PC-9 (cell line): ENCODE measurements at regions not wholly inside any gene's neighbourhood (a gene's known extent, or its start where the extent isn't known, plus 50 kb on each side); places are given as distances from the start of the nearest gene placed in this dataset.
"Not testable (repeated sequence)": the region's sequence is repeated elsewhere in the genome, so short reads cannot be mapped to it uniquely, and the experiment has no call there.

Source experiments
- BruUV-seq: library from RNA; stranded (reverse); fragments of 400-500 nt; replicated peaks from 2 replicates; lab custom pipeline; 2021; lab: Mats Ljungman, UMichigan
- CTCF ChIA-PET: fragments of 300-600 bp; sonication (Branson Sonifier 250); formaldehyde crosslinking; loops from one replicate; lab custom pipeline; 2022; ENCODE audit warnings: antibody characterized with exemption; lab: Charles Lee
- POLR2A ChIA-PET: fragments of 300-600 bp; sonication (Branson Sonifier 250); formaldehyde crosslinking; loops from one replicate; lab custom pipeline; 2022; ENCODE audit warnings: antibody characterized with exemption; ENCODE audit not compliant: unreplicated experiment; lab: Charles Lee
- DNase-seq, 2 experiments: peaks; one replicate each; pipeline versions ENCODE4 v3.0.0 to v3.0.0-alpha.2; 2015 to 2022; ENCODE audit warnings: mixed read lengths in 1 of 2
- H2AFZ ChIP-seq: fragments of 200-600 bp; sonication (generic); 2 replicates; pipeline ENCODE4 v1.8.1; 2017; ENCODE audit warnings: antibody characterized with exemption
- H3F3A ChIP-seq: fragments of 200-600 bp; sonication (generic); 2 replicates; pipeline ENCODE4 v1.8.1; 2017; ENCODE audit warnings: antibody characterized with exemption, mild to moderate bottlenecking, low read depth; ENCODE audit not compliant: insufficient read depth
- H3K27ac ChIP-seq: fragments of 200-600 bp; sonication (generic); 2 replicates; pipeline ENCODE4 v1.6.1; 2016; ENCODE audit warnings: mixed run types
- H3K27me3 ChIP-seq: fragments of 200-600 bp; sonication (generic); 2 replicates; pipeline ENCODE4 v1.6.1; 2016; ENCODE audit warnings: low read depth, mixed run types; ENCODE audit not compliant: insufficient read depth
- H3K36me3 ChIP-seq: fragments of 200-600 bp; sonication (generic); 2 replicates; pipeline ENCODE4 v1.6.1; 2016; ENCODE audit warnings: low read depth, mixed run types
- H3K4me1 ChIP-seq: fragments of 200-600 bp; sonication (generic); replicated peaks from 2 replicates; pipeline ENCODE4 v1.6.1; 2016; ENCODE audit warnings: mixed run types; ENCODE audit not compliant: insufficient read depth
- H3K4me2 ChIP-seq: fragments of 200-600 bp; sonication (generic); 2 replicates; pipeline ENCODE4 v1.6.1; 2017; ENCODE audit warnings: mixed run types
- H3K4me3 ChIP-seq: fragments of 200-600 bp; sonication (generic); 2 replicates; pipeline ENCODE4 v1.6.1; 2016; ENCODE audit warnings: mixed run types
- H3K79me2 ChIP-seq: fragments of 200-600 bp; sonication (generic); 2 replicates; pipeline ENCODE4 v1.6.1; 2017; ENCODE audit warnings: low read depth, mixed run types
- H3K9me2 ChIP-seq: fragments of 200-600 bp; sonication (generic); 2 replicates; pipeline ENCODE4 v1.8.1; 2017; ENCODE audit warnings: mild to moderate bottlenecking; ENCODE audit not compliant: insufficient read depth
- H3K9me3 ChIP-seq: fragments of 200-600 bp; sonication (generic); 2 replicates; pipeline ENCODE4 v1.8.1; 2016; ENCODE audit warnings: low read depth; ENCODE audit not compliant: insufficient read depth
- H4K20me1 ChIP-seq: fragments of 200-600 bp; sonication (generic); 2 replicates; pipeline ENCODE4 v1.8.1; 2017; ENCODE audit not compliant: insufficient read depth
- CTCF ChIP-seq: fragments of 200-600 bp; sonication (generic); conservative IDR thresholded peaks from 2 replicates; pipeline ENCODE4 v1.6.1; 2017; ENCODE audit warnings: mixed run types, antibody characterized with exemption, mild to moderate bottlenecking, moderate library complexity
- EZH2 ChIP-seq: fragments of 200-600 bp; sonication (generic); IDR thresholded peaks from 2 replicates; pipeline ENCODE4 v1.8.0; 2017; ENCODE audit warnings: antibody characterized with exemption, low read depth
- intact Hi-C: fragments of 100-400 bp; cut with micrococcal nuclease; formaldehyde crosslinking; loops from one replicate; pipeline ENCODE4 v1.10.0; 2022; ENCODE audit not compliant: unreplicated experiment

- no peaks in the 10 kb centered on the region for H3K79me2 ChIP-seq
- H3K36me3 ChIP-seq, result no peaks in the 10 kb centered on the region
- intact Hi-C loops, result no loop called here
- H3F3A ChIP-seq, result no peaks in the 10 kb centered on the region
- DNase-seq, result no peak
- no peak overlapping the region for H2AFZ ChIP-seq
- H3K4me2 ChIP-seq, result no peak overlapping the region
- no peaks in the 10 kb centered on the region for H4K20me1 ChIP-seq
- no peak overlapping the region for H3K27ac ChIP-seq
- POLR2A ChIA-PET, result no interaction called here
- H3K9me3 ChIP-seq, result no peaks in the 10 kb centered on the region; the same call in 1 of the 2 replicates
- H3K9me2 ChIP-seq, result no peaks in the 10 kb centered on the region
- CTCF ChIA-PET, result no interaction called here
- BruUV-seq, result no TSS peak
- H3K27me3 ChIP-seq, result no peaks in the 10 kb centered on the region
- no peaks in the 10 kb centered on the region for H3K4me1 ChIP-seq
- no peak for TF ChIP-seq EZH2
- no peak for TF ChIP-seq CTCF
- no peak overlapping the region for H3K4me3 ChIP-seq
Measured at GRCh38 chr6:54535568-54535967, 227.3 kb downstream of the TINAG start.

DNA sequence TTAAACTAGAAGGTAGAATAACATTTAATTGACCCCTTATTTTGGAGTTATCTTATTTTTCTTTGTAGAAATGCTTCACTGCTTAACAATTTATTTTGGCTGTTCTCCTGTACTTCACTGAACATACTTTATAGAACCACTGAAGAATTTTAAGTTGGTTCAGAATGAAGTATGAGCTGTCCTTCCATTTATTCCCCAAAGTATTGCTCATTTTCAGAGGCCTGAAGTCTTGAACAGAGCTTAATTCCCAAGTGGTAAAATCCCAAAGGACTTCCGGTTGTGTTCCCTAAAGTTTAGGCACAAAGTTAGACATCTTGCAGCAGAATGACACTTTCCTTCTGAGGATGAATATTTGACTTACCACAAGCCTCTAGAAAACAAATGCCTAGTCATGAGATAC is 233.3 kb downstream of the TINAG start:
- TF ChIP-seq CTCF (no peak), EZH2 (no peak)
- DNase-seq, result no peak
- Histone ChIP-seq H4K20me1 (no peaks in the 10 kb centered on the region), H3K9me3 (no peaks in the 10 kb centered on the region; the same call in 1 of the 2 replicates), H3K36me3 (no peaks in the 10 kb centered on the region), H3K79me2 (no peaks in the 10 kb centered on the region), H3K4me3 (no peak overlapping the region), H3K9me2 (no peaks in the 10 kb centered on the region), H3K4me1 (no peaks in the 10 kb centered on the region), H3K27me3 (no peaks in the 10 kb centered on the region), H2AFZ (no peak overlapping the region), H3K27ac (no peak overlapping the region), H3K4me2 (no peak overlapping the region), H3F3A (no peaks in the 10 kb centered on the region)
- ChIA-PET CTCF (no interaction called here), POLR2A (no interaction called here)
- no TSS peak for BruUV-seq
- intact Hi-C loops, result no loop called here

- intact Hi-C loops, result no loop called here
- no peak for DNase-seq
- TF ChIP-seq EZH2 (no peak), CTCF (no peak)
- H4K20me1 ChIP-seq, result no peaks in the 10 kb centered on the region
- POLR2A ChIA-PET, result no interaction called here
- H3K9me3 ChIP-seq, result no peaks in the 10 kb centered on the region
- H3K36me3 ChIP-seq, result no peaks in the 10 kb centered on the region
- H3K4me1 ChIP-seq, result no peaks in the 10 kb centered on the region
- H3K27me3 ChIP-seq, result no peaks in the 10 kb centered on the region
- H3K4me3 ChIP-seq, result no peak overlapping the region
- H3F3A ChIP-seq, result no peaks in the 10 kb centered on the region
- no peaks in the 10 kb centered on the region for H3K9me2 ChIP-seq
- H3K27ac ChIP-seq, result no peak overlapping the region
- no peak overlapping the region for H2AFZ ChIP-seq
- no peak overlapping the region for H3K4me2 ChIP-seq
- CTCF ChIA-PET, result no interaction called here
- no TSS peak for BruUV-seq
- no peaks in the 10 kb centered on the region for H3K79me2 ChIP-seq
Measured at GRCh38 chr6:54559136-54559535, 250.9 kb downstream of the TINAG start.

DNA sequence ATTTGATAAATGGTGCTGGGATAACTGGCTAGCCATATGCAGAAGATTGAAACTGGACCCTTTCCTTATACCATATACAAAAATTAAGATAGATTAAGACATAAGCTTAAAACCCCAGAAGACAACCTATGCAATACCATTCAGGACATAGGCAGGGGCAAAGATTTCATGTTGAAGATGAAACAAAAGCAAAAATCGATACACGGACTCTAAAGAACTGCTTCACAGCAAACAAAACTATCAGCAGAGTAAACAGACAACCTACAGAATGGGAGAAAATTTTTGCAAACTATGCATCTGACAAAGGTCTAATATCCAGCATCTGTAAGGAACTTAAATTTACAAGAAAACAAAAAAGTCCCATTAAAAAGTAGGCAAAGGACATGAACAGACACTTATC is 255.9 kb downstream of the TINAG start:
- DNase-seq, CTCF ChIA-PET, H3K79me2 ChIP-seq, H2AFZ ChIP-seq, POLR2A ChIA-PET, intact Hi-C loops, H3K4me2 ChIP-seq, BruUV-seq, H3K4me3 ChIP-seq, H4K20me1 ChIP-seq, H3K27me3 ChIP-seq, H3F3A ChIP-seq, H3K4me1 ChIP-seq, H3K27ac ChIP-seq, H3K9me2 ChIP-seq, H3K36me3 ChIP-seq, H3K9me3 ChIP-seq: not testable (repeated sequence)
